Endodermal cell (in vitro differentiated cells): ENCODE measurements at regions not wholly inside any gene's neighbourhood (a gene's known extent, or its start where the extent isn't known, plus 50 kb on each side); places are given as distances from the start of the nearest gene placed in this dataset.

Experiments used
- DNase-seq: peaks from one replicate; pipeline ENCODE4 v3.0.0-alpha.2; 2017
- H3K27ac ChIP-seq: 2 replicates; pipeline ENCODE4 v1.5.1; 2013; ENCODE audit warnings: mild to moderate bottlenecking, low read depth, low read length, moderate library complexity
- H3K27me3 ChIP-seq: 2 replicates; pipeline ENCODE4 v1.6.1; 2013; ENCODE audit warnings: mild to moderate bottlenecking, low read length, moderate library complexity; ENCODE audit not compliant: insufficient read depth, control insufficient read depth, poor library complexity, severe bottlenecking
- H3K36me3 ChIP-seq: 2 replicates; pipeline ENCODE4 v1.7.0; 2013; ENCODE audit warnings: mild to moderate bottlenecking, low read length, moderate library complexity; ENCODE audit not compliant: control insufficient read depth, insufficient read depth
- H3K4me1 ChIP-seq: one replicate; pipeline ENCODE4 v1.7.0; 2013; ENCODE audit warnings: low read length; ENCODE audit not compliant: control insufficient read depth, insufficient read depth
- H3K4me3 ChIP-seq: 2 replicates; pipeline ENCODE4 v1.5.1; 2013; ENCODE audit warnings: mild to moderate bottlenecking, low read length, moderate library complexity
- H3K9ac ChIP-seq: 2 replicates; pipeline ENCODE4 v1.6.1; 2013; ENCODE audit warnings: mild to moderate bottlenecking, low read length, moderate library complexity; ENCODE audit not compliant: poor library complexity, severe bottlenecking; ENCODE audit errors: extremely low read depth
- H3K9me3 ChIP-seq: 2 replicates; pipeline ENCODE4 v1.6.1; 2013; ENCODE audit warnings: mild to moderate bottlenecking, low read length, moderate library complexity; ENCODE audit not compliant: control insufficient read depth
- H3K27ac Mint-ChIP-seq: 2 replicates; pipeline ENCODE4 v1.8.0; 2020; ENCODE audit warnings: mixed read lengths
- H3K27me3 Mint-ChIP-seq: 2 replicates; pipeline ENCODE4 v1.8.0; 2021; ENCODE audit warnings: mild to moderate bottlenecking, mixed read lengths; ENCODE audit not compliant: insufficient read depth
- H3K36me3 Mint-ChIP-seq: 2 replicates; pipeline ENCODE4 v1.8.0; 2020; ENCODE audit warnings: low read depth, mixed read lengths
- H3K4me1 Mint-ChIP-seq: 2 replicates; pipeline ENCODE4 v1.8.0; 2020; ENCODE audit warnings: mixed read lengths
- H3K4me3 Mint-ChIP-seq: 2 replicates; pipeline ENCODE4 v1.8.0; 2020; ENCODE audit warnings: mild to moderate bottlenecking, moderate library complexity, mixed read lengths
- H3K9me3 Mint-ChIP-seq: 2 replicates; pipeline ENCODE4 v1.8.0; 2020; ENCODE audit warnings: mild to moderate bottlenecking, mixed read lengths
- WGBS, 2 experiments: methylation state at CpG; one replicate each; pipeline versions ENCODE4 v1.1.5 to v1.1.7; 2013; ENCODE audit warnings: missing lambda C conversion rate in 2 of 2, mixed read lengths in 1 of 2; ENCODE audit not compliant: insufficient coverage in 1 of 2, insufficient read length in 1 of 2; 5-methylcytosine and 5-hydroxymethylcytosine counted together
- TF ChIP-seq, protein P1 (sequence below): fragments of 200-600 bp; sonication (generic); conservative IDR thresholded peaks from 2 replicates; pipeline ENCODE4 v1.5.0; 2021; ENCODE audit warnings: antibody characterized with exemption, mild to moderate bottlenecking

DNA sequence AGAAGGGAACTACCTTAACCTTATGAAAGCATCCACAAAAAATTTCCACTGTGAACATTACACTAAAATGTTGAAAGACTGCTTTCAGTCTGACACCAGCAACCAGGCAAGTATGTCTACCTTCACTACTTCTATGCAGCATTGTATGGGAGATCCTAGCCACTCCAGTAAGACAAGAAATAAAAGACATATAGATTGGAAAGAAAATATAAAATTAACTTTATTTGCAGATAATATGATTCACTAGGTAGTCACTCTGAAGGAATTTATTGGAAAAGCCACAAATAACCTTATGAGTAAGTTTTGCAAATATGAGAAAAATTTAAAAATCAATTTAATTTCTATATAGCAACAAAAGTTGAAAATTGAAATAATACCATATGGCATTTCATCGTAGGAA, 172.0 kb downstream of the RERGL start:
- Histone ChIP-seq H3K9me3 (no peaks in the 10 kb centered on the region), H3K27me3 (no peaks in the 10 kb centered on the region), H3K27ac (no peak overlapping the region), H3K4me3 (no peak overlapping the region), H3K36me3 (no peaks in the 10 kb centered on the region), H3K4me1 (no peaks in the 10 kb centered on the region), H3K9ac (no peak overlapping the region)
- H3K9me3 Mint-ChIP-seq: peaks cover 2% of the 10 kb centered on the region
- H3K36me3 Mint-ChIP-seq: no peaks in the 10 kb centered on the region
- no peaks in the 10 kb centered on the region for H3K27me3 Mint-ChIP-seq
- no peak for DNase-seq
- H3K4me3 Mint-ChIP-seq: no peak overlapping the region
- TF ChIP-seq, protein P1, sequence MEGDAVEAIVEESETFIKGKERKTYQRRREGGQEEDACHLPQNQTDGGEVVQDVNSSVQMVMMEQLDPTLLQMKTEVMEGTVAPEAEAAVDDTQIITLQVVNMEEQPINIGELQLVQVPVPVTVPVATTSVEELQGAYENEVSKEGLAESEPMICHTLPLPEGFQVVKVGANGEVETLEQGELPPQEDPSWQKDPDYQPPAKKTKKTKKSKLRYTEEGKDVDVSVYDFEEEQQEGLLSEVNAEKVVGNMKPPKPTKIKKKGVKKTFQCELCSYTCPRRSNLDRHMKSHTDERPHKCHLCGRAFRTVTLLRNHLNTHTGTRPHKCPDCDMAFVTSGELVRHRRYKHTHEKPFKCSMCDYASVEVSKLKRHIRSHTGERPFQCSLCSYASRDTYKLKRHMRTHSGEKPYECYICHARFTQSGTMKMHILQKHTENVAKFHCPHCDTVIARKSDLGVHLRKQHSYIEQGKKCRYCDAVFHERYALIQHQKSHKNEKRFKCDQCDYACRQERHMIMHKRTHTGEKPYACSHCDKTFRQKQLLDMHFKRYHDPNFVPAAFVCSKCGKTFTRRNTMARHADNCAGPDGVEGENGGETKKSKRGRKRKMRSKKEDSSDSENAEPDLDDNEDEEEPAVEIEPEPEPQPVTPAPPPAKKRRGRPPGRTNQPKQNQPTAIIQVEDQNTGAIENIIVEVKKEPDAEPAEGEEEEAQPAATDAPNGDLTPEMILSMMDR: no peak
- no peaks in the 10 kb centered on the region for H3K4me1 Mint-ChIP-seq
- no peak overlapping the region for H3K27ac Mint-ChIP-seq
- 100% methylated on average over 1 of the region's 1 CpG; no CpG with 5 or more reads in 1 of the 2 experiments for WGBS, 2 experiments

DNA sequence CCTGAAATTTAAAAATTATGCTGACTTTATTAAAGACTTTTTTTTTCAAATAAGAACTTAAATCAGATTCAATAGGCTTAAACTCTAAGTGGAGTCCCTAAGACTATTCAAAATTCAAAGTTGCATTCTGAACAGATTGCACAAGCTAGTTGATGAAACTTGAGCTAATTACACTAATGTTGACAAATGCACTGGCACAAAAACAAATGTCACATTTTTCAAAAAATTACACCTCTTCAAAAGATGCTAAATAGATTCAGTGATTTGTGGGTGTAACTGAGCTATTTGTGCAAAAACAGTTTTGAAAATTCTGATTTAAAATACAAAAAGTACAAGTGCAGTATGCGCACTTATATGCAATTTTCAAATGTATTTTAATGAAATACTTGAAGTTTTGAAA, 205.4 kb downstream of the RERGL start:
- H3K27ac Mint-ChIP-seq: no peak overlapping the region

DNA sequence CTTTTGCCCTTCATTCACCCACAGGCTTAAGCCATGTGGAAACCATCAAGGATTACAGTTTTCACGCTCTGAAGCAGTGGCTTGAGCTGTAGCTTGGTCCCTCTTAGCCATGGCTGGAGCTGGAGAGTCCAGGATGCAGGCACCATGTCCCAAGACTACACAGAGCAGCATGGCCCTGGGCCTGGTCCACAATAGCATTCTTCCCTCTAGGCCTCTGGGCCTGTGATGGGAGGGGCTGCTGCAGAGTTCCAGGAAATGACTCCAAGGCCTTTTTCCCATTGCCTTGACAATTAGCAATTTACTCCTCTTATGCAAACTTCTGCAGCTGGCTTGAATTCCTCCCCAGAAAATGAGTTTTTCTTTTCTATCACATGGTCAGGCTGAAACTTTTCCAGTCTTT, 211.3 kb downstream of the RERGL start:
- Mint-ChIP-seq H3K27me3 (no peaks in the 10 kb centered on the region), H3K9me3 (peaks cover 16% of the 10 kb centered on the region), H3K36me3 (no peaks in the 10 kb centered on the region), H3K4me3 (no peak overlapping the region), H3K4me1 (no peaks in the 10 kb centered on the region), H3K27ac (no peak overlapping the region)
- Histone ChIP-seq H3K27ac (no peak overlapping the region), H3K36me3 (no peaks in the 10 kb centered on the region), H3K9ac (no peak overlapping the region), H3K9me3 (peaks cover 16% of the 10 kb centered on the region), H3K4me3 (no peak overlapping the region), H3K4me1 (no peaks in the 10 kb centered on the region), H3K27me3 (no peaks in the 10 kb centered on the region)
- TF ChIP-seq, protein P1: no peak
- WGBS, 2 experiments: 80% methylated on average over 1 of the region's 1 CpG
- DNase-seq: no peak

More for the DNA sequence above, 205.4 kb downstream of the RERGL start:
- H3K4me3 Mint-ChIP-seq: no peak overlapping the region
- Histone ChIP-seq H3K4me3 (no peak overlapping the region), H3K27me3 (no peaks in the 10 kb centered on the region), H3K27ac (no peak overlapping the region), H3K9ac (no peak overlapping the region), H3K36me3 (no peaks in the 10 kb centered on the region), H3K9me3 (no peaks in the 10 kb centered on the region), H3K4me1 (no peaks in the 10 kb centered on the region)
- TF ChIP-seq, protein P1: no peak
- H3K36me3 Mint-ChIP-seq: no peaks in the 10 kb centered on the region
- WGBS, 2 experiments: 100% methylated on average over 1 of the region's 1 CpG; no CpG with 5 or more reads in 1 of the 2 experiments
- no peaks in the 10 kb centered on the region for H3K9me3 Mint-ChIP-seq
- DNase-seq: no peak
- no peaks in the 10 kb centered on the region for H3K4me1 Mint-ChIP-seq
- no peaks in the 10 kb centered on the region for H3K27me3 Mint-ChIP-seq
